A172 (cell line): ENCODE measurements at regions not wholly inside any gene's neighbourhood (a gene's known extent, or its start where the extent isn't known, plus 50 kb on each side); places are given as distances from the start of the nearest gene placed in this dataset.
"Not testable (repeated sequence)": the region's sequence is repeated elsewhere in the genome, so short reads cannot be mapped to it uniquely, and the experiment has no call there.

Experiments used
- DNase-seq: peaks from one replicate; pipeline ENCODE4 v3.0.0-alpha.2; 2015; ENCODE audit warnings: low spot score

GRCh38 chr21:39000496-39000895, 182.8 kb downstream of the PSMG1 start:
- DNase-seq: peak; percentile 82

GRCh38 chr21:38999161-38999560, 184.1 kb downstream of the PSMG1 start:
- no peak for DNase-seq

DNA sequence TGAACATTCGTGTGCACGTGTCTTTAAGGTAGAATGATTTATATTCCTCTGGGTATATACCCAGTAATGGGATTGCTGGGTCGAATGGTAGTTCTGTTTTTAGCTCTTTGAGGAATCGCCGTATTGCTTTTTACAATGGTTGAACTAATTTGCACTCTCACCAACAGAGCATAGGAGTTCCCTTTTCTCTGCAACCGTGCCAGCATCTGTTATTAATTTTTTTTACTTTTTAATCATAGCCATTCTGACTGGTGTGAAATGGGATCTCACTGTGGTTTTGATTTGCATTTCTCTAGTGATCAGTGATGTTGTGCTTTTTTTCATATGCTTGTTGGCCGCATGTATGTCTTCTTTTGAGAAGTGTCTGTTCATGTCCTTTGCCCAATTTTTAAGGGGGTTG, 185.0 kb downstream of the PSMG1 start:
- not testable (repeated sequence) for DNase-seq

- DNase-seq: not testable (repeated sequence)
Measured at GRCh38 chr21:38997843-38998175, 185.4 kb downstream of the PSMG1 start.

GRCh38 chr21:38997051-38997842, 186.0 kb downstream of the PSMG1 start:
- no peak for DNase-seq

DNA sequence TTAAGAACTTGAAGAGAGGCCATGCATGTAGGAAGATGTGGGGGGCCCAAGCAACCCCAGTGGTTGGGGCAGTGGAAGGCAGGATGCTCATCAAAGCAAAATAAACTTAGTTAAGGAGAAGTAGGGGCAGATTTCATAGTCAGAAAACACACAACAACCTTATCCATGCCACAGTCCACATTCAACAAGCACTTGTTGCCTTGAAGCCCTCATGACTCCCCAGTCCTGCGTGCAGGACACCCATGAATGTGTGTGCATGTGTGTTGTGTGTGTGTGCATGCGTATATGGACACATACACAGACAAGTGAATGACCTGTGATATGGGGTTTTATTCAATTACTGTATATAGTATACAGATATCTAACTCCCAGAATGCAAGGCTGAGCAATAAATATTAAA, 186.9 kb downstream of the PSMG1 start:
- no peak for DNase-seq

- DNase-seq: no peak
Measured at GRCh38 chr21:38995731-38996130, 187.5 kb downstream of the PSMG1 start.

DNA sequence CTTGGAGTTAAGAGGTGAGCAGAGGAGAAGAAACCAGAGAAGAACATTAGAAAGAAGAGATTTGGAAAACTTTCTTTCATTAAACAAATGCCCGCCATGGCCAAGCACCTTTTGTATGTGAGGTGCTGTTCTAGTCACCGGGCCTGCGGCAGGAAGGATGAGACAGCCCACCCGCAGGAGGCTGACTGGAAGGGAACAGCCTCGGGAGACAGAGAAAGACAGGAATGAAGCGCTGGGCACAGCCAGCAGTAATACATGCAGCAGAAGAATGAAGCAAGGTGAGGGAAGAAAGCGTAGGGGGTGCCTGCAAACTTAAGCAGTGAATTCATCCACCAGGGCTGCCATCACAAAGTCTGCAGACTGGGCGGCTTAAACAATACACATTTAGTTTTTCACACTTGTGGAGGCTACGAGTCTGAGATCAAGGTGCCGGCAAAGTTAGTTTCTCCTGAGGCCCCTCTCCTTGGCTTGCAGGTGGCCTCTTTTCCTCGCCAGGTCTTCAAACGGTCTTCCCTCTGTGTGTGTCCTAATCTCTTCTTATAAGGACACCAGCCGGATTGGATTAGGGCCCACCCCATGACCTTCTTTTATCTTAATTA, 188.1 kb downstream of the PSMG1 start:
- DNase-seq: no peak

DNA sequence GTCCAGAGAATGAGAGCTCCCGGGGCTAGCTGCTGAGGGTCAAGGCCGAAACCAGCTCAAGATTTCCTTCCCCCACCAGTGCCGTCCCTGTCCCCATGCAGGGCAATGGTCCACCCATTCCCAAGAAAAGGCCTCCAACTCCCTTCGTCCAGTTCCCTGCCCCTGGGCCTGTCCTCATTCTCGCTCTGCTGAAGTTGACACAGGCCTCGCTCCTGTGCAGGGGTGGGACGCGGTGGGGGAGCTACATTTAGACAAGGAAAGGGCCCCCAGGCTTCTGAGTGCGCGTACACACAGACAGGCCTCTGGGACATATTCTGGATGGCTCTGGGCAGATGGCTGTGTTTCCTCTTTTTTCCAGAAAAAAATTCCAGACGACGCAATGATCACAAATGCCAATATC, 188.3 kb downstream of the ETS2 start:
- DNase-seq: no peak

GRCh38 chr21:38993561-38993960, 187.8 kb downstream of the ETS2 start:
- peak; percentile 86 for DNase-seq

DNA sequence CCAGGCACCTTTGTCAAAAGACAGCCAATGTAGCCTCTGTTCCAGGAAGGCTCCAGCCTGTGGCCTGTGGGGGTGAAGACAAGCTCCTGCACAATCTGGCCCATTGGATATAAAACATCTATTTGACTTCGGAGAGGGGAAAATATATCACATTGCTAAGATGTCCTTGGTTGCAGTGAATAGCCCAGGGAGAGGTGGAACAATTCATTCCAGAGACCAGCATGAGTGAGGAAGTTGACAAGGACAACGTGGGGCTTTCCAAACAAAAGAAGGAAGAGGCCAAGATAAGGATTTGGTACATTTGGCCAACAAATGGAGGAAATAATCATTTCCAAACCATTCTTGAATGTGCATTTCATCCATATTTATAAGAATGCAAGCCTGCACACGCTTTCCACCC, 187.0 kb downstream of the ETS2 start:
- DNase-seq: no peak

DNA sequence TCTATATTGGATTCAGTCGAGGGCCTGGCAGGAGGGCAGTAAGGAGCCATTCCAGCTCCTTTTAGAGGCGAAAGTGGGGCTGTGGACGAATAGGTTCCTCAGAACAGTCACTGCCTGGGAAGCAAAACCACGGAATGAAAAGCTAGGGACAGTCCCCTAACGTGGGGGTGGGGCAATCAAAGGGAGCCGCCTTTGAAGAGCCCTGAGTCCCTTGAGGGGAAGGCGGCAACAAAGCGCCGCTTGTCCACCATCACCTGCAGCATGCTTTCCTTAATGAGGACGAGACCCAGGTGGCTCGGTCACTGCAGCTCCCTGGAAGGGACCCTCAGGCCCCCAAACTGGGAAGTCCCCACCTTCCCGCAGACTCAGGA, 184.7 kb downstream of the ETS2 start:
- no peak for DNase-seq

- DNase-seq: no peak
Measured at GRCh38 chr21:38989745-38990423, 184.2 kb downstream of the ETS2 start.

DNA sequence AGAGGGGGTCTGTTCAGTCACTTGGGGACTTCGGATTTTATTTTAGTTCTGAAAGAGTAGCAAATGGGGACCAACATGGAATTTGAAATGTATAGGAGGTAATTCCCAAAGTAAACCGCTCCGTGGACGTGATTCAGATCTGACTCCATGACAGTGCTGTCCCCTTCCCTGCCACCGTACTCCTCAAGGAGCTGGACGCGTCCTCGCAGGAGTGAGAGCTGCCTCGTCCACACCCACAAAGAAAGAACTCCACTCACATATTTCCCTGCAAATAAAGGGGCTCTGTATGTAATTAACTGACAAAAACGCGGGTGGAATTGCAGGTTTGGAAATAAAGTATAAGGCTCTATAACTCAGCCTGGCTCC, 183.6 kb downstream of the ETS2 start:
- DNase-seq: no peak

DNA sequence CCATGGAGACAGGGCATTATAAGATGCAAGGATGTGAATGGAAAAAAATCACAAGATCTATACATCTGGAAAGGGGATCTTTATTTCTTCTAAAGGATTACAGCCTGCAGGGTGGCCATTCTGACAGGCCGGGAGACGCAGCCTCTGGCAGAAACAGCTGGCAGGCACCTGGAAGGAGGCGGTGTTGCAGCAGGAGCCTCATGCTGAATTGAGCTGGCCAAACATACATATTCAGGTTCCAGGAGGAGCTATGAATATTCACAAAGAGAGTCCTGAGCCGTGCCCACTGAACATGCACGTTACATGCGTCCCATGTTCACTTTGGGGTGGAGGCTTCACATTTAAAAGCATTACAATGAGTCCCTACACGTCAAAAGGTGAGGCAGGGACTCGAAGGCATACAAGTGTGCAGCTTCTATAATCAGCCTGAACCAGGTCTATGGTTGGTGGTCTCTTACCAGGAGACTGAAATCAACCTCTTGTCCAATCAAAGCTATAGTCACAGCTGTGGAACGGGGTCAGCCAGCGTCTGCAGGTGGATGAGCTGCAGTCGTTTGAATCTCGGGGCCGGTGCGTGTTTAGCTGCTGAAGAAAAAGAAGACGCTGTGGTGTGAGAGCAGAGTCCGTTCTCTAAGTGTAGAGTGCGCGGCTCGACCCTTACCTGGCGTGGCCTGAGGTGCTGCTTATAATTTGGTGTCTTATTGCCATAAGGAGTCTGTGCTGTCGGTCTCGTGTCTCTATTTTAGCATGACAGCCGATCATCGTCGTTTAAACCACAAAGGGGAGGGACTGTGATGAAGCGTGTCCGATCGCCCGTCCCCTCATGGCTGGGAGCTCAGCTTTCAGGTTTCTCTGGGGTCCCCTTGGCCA, 183.0 kb downstream of the ETS2 start:
- DNase-seq: no peak

DNA sequence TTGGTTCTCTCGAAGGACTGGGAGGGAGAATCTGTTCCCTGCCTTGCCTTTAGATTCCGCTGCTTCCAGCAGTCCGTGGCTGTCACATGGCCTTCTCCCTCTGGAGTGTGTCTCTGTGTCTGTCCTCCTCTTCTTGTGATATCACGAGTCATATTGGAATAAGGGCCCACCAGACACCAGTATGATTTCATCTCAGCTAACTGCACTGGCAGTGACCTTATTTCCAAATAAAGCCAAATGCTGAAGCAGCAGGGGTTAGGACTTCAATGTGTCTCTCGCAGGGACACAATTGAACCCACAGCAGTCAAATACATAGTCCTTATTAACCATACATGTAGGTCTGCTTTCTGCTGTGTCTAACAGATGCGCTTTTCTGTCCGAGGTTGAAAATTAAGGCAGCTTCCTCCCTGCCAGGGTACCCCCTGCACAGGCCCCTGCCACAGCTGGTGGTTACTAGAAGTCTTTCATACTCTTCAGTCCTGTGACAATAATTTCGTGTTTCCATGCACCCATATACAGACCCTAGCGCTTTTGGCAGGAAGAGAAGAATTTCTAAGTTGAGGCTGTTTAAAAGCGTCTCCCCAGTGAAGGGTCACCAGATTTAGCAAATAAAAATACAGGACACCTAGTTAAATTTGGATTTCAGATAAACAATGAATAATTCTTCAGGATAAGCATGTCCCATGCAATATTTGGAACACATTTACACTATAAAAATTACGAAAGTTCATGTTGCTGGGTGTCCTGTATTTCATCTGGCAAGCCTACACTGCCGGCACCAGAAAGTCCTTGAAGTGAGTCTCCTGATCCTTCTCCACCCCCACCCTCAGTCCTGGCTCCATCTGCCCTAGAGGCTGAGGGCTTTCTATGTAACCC, 182.1 kb downstream of the ETS2 start:
- no peak for DNase-seq

DNA sequence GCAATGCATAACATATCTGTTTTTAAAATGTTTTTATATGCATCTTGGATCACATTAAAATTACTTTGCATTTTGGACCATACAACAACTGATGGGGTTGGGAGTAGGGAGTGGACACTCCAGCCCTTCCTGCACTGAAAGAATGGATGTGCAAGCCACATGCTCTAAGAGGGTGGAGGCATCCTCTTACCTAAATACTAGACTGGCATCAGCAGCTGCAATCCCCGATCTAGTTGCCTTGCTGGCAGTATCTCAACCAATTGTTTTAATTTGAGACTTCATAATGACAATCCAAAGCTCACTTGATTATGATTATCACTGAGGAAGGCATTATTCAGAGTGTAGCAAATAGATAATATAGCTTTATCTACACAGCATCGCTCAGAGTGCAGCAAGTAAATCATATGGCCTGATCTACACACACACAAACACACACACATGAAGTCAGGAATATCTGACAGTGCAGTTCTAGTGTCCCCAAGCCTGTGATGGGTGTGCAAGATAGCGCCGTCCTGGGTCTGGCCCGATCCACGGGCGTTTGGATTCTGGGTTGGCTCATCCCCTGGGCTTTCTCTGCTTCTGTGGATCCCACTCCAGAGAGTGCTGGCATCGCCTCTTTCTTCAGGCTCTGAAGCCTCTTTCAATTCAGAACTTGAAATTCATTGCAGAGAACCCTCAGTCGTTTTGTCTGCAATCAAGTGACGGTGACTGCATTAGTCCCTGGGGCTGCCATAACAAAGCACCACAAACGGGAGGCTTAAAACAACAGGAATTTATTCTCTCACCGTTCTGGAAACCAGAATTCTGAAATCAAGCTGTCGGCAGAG, 181.3 kb downstream of the ETS2 start:
- DNase-seq: no peak

DNA sequence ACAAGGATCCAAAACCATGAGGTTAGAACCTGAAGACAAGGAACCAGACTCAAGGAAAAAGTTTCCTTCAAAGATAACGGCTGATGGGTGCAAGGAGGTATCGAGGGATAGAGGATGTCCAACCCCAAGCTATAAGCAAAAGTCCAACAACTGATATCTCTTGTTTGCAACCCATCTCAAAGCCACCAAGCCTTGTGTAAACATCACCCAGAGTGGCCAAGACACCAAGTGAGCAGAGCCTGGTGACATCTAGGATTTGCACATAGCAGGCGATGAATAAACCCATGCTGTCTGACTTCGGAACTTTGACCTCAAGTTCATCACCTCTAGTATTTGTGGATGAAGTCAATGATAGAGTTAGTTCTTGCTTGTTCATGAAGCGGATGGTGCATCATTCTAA, 180.7 kb downstream of the ETS2 start:
- no peak for DNase-seq

DNA sequence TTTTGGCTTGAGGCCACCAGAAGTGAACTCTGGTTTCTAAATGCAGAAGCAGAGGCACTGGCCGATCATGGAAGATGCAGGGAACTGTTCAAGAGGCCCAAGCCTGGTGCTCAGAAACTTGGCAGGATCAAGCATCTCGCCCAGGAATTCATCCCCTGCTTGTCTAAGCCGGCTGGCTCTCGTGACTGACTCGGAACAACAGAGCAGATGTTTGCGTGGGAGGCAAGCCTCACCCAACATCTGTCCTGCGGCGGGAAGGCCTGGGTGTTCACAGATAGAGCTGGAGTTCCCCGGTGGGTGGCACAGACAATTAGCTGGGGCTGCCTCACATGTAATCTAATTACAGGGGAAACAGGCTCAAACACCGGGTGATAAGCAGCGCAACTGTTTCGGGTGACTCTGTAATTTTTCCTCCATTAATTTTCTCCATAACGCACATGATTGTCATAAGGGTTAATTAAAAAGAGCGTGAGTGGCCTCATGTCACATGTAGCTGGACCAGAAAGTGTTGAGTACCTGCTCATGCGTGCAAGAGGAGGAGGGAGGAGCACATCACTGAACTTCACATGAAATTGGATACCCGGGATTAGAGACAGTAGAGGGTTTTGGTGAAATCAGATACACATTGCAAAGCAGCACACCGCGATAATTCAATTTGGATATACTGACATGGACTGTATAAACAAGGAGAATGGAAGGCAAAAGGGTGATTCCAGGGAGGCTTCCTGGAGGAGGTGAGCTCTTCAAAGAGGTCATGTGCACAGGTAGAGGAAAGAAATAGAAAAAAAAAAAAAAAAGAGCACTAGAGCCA, 180.0 kb downstream of the ETS2 start:
- DNase-seq: peak; percentile 75
